WTC11 (cell line): ENCODE measurements at regions not wholly inside any gene's neighbourhood (a gene's known extent, or its start where the extent isn't known, plus 50 kb on each side); places are given as distances from the start of the nearest gene placed in this dataset.

Experiments used
- ATAC-seq: fragments of 200-7000 bp; cut with Tn5 transposase; 2 replicates; pipeline ENCODE4 v1.10.0; 2021; ENCODE audit warnings: mild to moderate bottlenecking, moderate library complexity
- CTCF ChIA-PET: fragments of 300-600 bp; sonication (Branson Sonifier 250); formaldehyde crosslinking; loops from one replicate; lab custom pipeline; 2021; ENCODE audit warnings: antibody characterized with exemption; lab: Charles Lee
- POLR2A ChIA-PET: fragments of 350-600 bp; sonication (Branson Sonifier 250); formaldehyde crosslinking; loops from one replicate; lab custom pipeline; 2021; ENCODE audit warnings: antibody characterized with exemption; lab: Charles Lee
- DNase-seq: peaks from one replicate; pipeline ENCODE4 v3.0.0; 2021; ENCODE audit warnings: low spot score
- H3K27ac Mint-ChIP-seq: 2 replicates; pipeline ENCODE4 v1.8.0; 2021; ENCODE audit warnings: mixed read lengths
- H3K27me3 Mint-ChIP-seq: 2 replicates; pipeline ENCODE4 v1.8.0; 2021; ENCODE audit warnings: low read depth, mild to moderate bottlenecking, moderate library complexity, mixed read lengths
- H3K36me3 Mint-ChIP-seq: 2 replicates; pipeline ENCODE4 v1.8.0; 2021; ENCODE audit warnings: mixed read lengths
- H3K4me1 Mint-ChIP-seq: 2 replicates; pipeline ENCODE4 v1.8.0; 2022; ENCODE audit warnings: mixed read lengths
- H3K4me3 Mint-ChIP-seq: 2 replicates; pipeline ENCODE4 v1.8.0; 2021; ENCODE audit warnings: mild to moderate bottlenecking, moderate library complexity, mixed read lengths
- H3K9me3 Mint-ChIP-seq: 2 replicates; pipeline ENCODE4 v1.8.0; 2021; ENCODE audit warnings: mixed read lengths
- CREB1 ChIP-seq: sonication (generic); formaldehyde crosslinking; IDR thresholded peaks from 2 replicates; pipeline ENCODE4 v1.8.0; 2023; ENCODE audit warnings: mild to moderate bottlenecking, missing genetic modification reagents
- ELF4 ChIP-seq: sonication (generic); formaldehyde crosslinking; IDR thresholded peaks from 2 replicates; pipeline ENCODE4 v1.8.1; 2022; ENCODE audit warnings: low read depth, mild to moderate bottlenecking, moderate library complexity, missing genetic modification reagents
- EMX1 ChIP-seq: fragments of 250-450 bp; sonication (Bioruptor Pico); IDR thresholded peaks from 2 replicates; pipeline ENCODE4 v1.8.0; 2021; ENCODE audit warnings: mild to moderate bottlenecking
- ESRRA ChIP-seq: sonication (generic); formaldehyde crosslinking; IDR thresholded peaks from 2 replicates; pipeline ENCODE4 v1.8.1; 2022; ENCODE audit warnings: mild to moderate bottlenecking, missing genetic modification reagents, borderline replicate concordance
- FOXK1 ChIP-seq: sonication (generic); formaldehyde crosslinking; IDR thresholded peaks from 2 replicates; pipeline ENCODE4 v1.8.0; 2022; ENCODE audit warnings: mild to moderate bottlenecking, moderate library complexity, missing genetic modification reagents
- HMGA2 ChIP-seq: fragments of 250-450 bp; sonication (Bioruptor Pico); IDR thresholded peaks from 2 replicates; pipeline ENCODE4 v1.4.0; 2021; ENCODE audit warnings: mild to moderate bottlenecking, moderate library complexity
- JUN ChIP-seq: sonication (generic); formaldehyde crosslinking; IDR thresholded peaks from 2 replicates; pipeline ENCODE4 v1.8.0; 2023; ENCODE audit warnings: mild to moderate bottlenecking, missing genetic modification reagents
- KAT7 ChIP-seq: sonication (generic); formaldehyde crosslinking; IDR thresholded peaks from 2 replicates; pipeline ENCODE4 v1.8.1; 2023; ENCODE audit warnings: missing genetic modification reagents, mild to moderate bottlenecking, borderline replicate concordance
- NFE2L1 ChIP-seq: sonication (generic); formaldehyde crosslinking; IDR thresholded peaks from 2 replicates; pipeline ENCODE4 v1.8.1; 2023; ENCODE audit warnings: missing genetic modification reagents
- NR2C2 ChIP-seq: sonication (generic); formaldehyde crosslinking; IDR thresholded peaks from 2 replicates; pipeline ENCODE4 v1.8.0; 2022; ENCODE audit warnings: mild to moderate bottlenecking, missing genetic modification reagents
- OVOL2 ChIP-seq: fragments of 250-450 bp; sonication (Bioruptor Pico); IDR thresholded peaks from 2 replicates; pipeline ENCODE4 v1.9.0; 2021; ENCODE audit warnings: mild to moderate bottlenecking, borderline replicate concordance
- RELA ChIP-seq: sonication (generic); formaldehyde crosslinking; IDR thresholded peaks from 2 replicates; pipeline ENCODE4 v1.8.1; 2022; ENCODE audit warnings: missing genetic modification reagents, mild to moderate bottlenecking, borderline replicate concordance
- SMAD4 ChIP-seq: sonication (generic); formaldehyde crosslinking; IDR thresholded peaks from 2 replicates; pipeline ENCODE4 v1.8.0; 2022; ENCODE audit warnings: mild to moderate bottlenecking, missing genetic modification reagents
- TEAD4 ChIP-seq: sonication (generic); formaldehyde crosslinking; IDR thresholded peaks from 2 replicates; pipeline ENCODE4 v1.8.0; 2022; ENCODE audit warnings: mild to moderate bottlenecking, missing genetic modification reagents
- ZNF121 ChIP-seq: sonication (generic); formaldehyde crosslinking; IDR thresholded peaks from 2 replicates; pipeline ENCODE4 v1.8.0; 2023; ENCODE audit warnings: missing genetic modification reagents
- ZNF219 ChIP-seq: sonication (generic); formaldehyde crosslinking; IDR thresholded peaks from 2 replicates; pipeline ENCODE4 v1.8.0; 2023; ENCODE audit warnings: missing genetic modification reagents, mild to moderate bottlenecking, borderline replicate concordance
- TF ChIP-seq, protein P1 (sequence below): sonication (generic); formaldehyde crosslinking; IDR thresholded peaks from 2 replicates; pipeline ENCODE4 v1.8.0; 2023; ENCODE audit warnings: missing genetic modification reagents
- TF ChIP-seq, protein P2 (sequence below): sonication (generic); formaldehyde crosslinking; IDR thresholded peaks from 2 replicates; pipeline ENCODE4 v1.8.1; 2022; ENCODE audit warnings: mild to moderate bottlenecking, missing genetic modification reagents, moderate library complexity, borderline replicate concordance
- TF ChIP-seq, protein P3 (sequence below): fragments of 250-450 bp; sonication (Bioruptor Pico); IDR thresholded peaks from 2 replicates; pipeline ENCODE4 v1.8.0; 2021; ENCODE audit warnings: mild to moderate bottlenecking
- TF ChIP-seq, protein P4 (sequence below): sonication (generic); formaldehyde crosslinking; conservative IDR thresholded peaks from 2 replicates; pipeline ENCODE4 v1.8.1; 2022; ENCODE audit warnings: mild to moderate bottlenecking, missing genetic modification reagents
- TF ChIP-seq, protein P5 (sequence below): sonication (generic); formaldehyde crosslinking; IDR thresholded peaks from 2 replicates; pipeline ENCODE4 v1.8.0; 2022; ENCODE audit warnings: mild to moderate bottlenecking, missing genetic modification reagents
- TF ChIP-seq, protein P6 (sequence below): fragments of 250-450 bp; sonication (Bioruptor Pico); IDR thresholded peaks from 2 replicates; pipeline ENCODE4 v1.9.0; 2021; ENCODE audit warnings: moderate library complexity, mild to moderate bottlenecking, inconsistent platforms, borderline replicate concordance
- TF ChIP-seq, protein P7 (sequence below): sonication (generic); formaldehyde crosslinking; IDR thresholded peaks from 2 replicates; pipeline ENCODE4 v1.8.0; 2023; ENCODE audit warnings: missing genetic modification reagents, mild to moderate bottlenecking, borderline replicate concordance
- TF ChIP-seq, protein P8 (sequence below): sonication (generic); formaldehyde crosslinking; IDR thresholded peaks from 2 replicates; pipeline ENCODE4 v1.8.1; 2023; ENCODE audit warnings: mild to moderate bottlenecking, missing genetic modification reagents

DNA sequence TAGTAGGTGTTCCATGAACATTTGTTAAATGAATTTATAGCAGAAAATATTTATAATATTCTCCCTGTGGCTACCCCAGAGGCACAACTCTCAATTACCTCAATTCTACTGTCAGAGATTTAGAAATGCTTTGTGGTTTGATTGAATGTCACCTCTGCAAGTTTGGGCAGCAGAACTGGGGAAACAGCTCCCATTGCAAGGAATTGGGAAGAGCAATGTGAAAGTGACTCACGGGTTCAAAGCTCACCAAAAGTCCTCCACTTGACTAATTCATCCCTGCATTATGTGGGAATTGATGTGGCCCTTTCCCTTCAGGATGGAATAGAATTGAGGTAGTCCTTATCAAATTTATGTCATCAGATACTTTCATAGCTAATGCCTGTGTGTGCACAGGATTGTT is 562.7 kb downstream of the MFSD1 start:
- ChIA-PET POLR2A (no interaction called here), CTCF (no interaction called here)
- no peak for TF ChIP-seq ESRRA (CRISPR knock-in tag)
- TF ChIP-seq OVOL2 (CRISPR knock-in tag): no peak
- TF ChIP-seq FOXK1 (CRISPR knock-in tag): no peak
- TF ChIP-seq SMAD4 (CRISPR knock-in tag): no peak
- no peak for TF ChIP-seq KAT7
- no peak for TF ChIP-seq RELA
- TF ChIP-seq, protein P1, sequence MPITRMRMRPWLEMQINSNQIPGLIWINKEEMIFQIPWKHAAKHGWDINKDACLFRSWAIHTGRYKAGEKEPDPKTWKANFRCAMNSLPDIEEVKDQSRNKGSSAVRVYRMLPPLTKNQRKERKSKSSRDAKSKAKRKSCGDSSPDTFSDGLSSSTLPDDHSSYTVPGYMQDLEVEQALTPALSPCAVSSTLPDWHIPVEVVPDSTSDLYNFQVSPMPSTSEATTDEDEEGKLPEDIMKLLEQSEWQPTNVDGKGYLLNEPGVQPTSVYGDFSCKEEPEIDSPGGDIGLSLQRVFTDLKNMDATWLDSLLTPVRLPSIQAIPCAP (CRISPR knock-in tag): no peak
- no peak for TF ChIP-seq NFE2L1 (CRISPR knock-in tag)
- no peak for TF ChIP-seq ZNF121 (CRISPR knock-in tag)
- no peak for TF ChIP-seq TEAD4 (CRISPR knock-in tag)
- TF ChIP-seq, protein P2, sequence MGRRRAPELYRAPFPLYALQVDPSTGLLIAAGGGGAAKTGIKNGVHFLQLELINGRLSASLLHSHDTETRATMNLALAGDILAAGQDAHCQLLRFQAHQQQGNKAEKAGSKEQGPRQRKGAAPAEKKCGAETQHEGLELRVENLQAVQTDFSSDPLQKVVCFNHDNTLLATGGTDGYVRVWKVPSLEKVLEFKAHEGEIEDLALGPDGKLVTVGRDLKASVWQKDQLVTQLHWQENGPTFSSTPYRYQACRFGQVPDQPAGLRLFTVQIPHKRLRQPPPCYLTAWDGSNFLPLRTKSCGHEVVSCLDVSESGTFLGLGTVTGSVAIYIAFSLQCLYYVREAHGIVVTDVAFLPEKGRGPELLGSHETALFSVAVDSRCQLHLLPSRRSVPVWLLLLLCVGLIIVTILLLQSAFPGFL: no peak
- TF ChIP-seq HMGA2 (CRISPR knock-in tag): no peak
- TF ChIP-seq ELF4 (CRISPR knock-in tag): no peak
- TF ChIP-seq, protein P3, sequence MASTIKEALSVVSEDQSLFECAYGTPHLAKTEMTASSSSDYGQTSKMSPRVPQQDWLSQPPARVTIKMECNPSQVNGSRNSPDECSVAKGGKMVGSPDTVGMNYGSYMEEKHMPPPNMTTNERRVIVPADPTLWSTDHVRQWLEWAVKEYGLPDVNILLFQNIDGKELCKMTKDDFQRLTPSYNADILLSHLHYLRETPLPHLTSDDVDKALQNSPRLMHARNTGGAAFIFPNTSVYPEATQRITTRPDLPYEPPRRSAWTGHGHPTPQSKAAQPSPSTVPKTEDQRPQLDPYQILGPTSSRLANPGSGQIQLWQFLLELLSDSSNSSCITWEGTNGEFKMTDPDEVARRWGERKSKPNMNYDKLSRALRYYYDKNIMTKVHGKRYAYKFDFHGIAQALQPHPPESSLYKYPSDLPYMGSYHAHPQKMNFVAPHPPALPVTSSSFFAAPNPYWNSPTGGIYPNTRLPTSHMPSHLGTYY (CRISPR knock-in tag): no peak
- TF ChIP-seq, protein P4, sequence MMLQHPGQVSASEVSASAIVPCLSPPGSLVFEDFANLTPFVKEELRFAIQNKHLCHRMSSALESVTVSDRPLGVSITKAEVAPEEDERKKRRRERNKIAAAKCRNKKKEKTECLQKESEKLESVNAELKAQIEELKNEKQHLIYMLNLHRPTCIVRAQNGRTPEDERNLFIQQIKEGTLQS: no peak
- TF ChIP-seq, protein P5, sequence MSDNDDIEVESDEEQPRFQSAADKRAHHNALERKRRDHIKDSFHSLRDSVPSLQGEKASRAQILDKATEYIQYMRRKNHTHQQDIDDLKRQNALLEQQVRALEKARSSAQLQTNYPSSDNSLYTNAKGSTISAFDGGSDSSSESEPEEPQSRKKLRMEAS (CRISPR knock-in tag): no peak
- TF ChIP-seq CREB1 (CRISPR knock-in tag): no peak
- TF ChIP-seq, protein P6, sequence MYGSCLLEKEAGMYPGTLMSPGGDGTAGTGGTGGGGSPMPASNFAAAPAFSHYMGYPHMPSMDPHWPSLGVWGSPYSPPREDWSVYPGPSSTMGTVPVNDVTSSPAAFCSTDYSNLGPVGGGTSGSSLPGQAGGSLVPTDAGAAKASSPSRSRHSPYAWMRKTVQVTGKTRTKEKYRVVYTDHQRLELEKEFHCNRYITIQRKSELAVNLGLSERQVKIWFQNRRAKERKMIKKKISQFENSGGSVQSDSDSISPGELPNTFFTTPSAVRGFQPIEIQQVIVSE (CRISPR knock-in tag): no peak
- no peak for TF ChIP-seq NR2C2 (CRISPR knock-in tag)
- no peak for TF ChIP-seq EMX1 (CRISPR knock-in tag)
- Mint-ChIP-seq H3K9me3 (no peaks in the 10 kb centered on the region), H3K36me3 (no peaks in the 10 kb centered on the region), H3K27ac (no peak overlapping the region), H3K4me3 (no peak overlapping the region), H3K4me1 (no peaks in the 10 kb centered on the region), H3K27me3 (no peaks in the 10 kb centered on the region)
- no peak for DNase-seq
- no peak for ATAC-seq

DNA sequence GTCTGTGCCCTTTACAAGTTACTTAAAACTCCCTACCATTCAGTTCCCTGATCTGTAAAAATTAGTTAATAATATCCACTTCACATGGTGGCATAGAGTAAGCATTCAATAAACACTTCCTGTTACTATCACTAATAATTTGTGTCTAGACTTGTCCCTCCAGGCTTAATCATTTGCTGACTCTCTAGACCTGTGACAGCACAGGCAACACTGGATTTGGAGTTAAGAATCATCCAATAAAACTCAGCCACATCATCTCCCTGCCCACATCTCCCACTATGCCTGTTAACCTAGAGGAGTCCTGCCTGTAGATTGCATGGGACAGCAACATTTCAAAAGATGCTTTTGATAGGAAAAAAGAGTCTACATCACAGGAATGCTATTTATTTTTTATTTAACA is 564.6 kb downstream of the MFSD1 start:
- CTCF ChIA-PET: no interaction called here
- TF ChIP-seq, protein P7, sequence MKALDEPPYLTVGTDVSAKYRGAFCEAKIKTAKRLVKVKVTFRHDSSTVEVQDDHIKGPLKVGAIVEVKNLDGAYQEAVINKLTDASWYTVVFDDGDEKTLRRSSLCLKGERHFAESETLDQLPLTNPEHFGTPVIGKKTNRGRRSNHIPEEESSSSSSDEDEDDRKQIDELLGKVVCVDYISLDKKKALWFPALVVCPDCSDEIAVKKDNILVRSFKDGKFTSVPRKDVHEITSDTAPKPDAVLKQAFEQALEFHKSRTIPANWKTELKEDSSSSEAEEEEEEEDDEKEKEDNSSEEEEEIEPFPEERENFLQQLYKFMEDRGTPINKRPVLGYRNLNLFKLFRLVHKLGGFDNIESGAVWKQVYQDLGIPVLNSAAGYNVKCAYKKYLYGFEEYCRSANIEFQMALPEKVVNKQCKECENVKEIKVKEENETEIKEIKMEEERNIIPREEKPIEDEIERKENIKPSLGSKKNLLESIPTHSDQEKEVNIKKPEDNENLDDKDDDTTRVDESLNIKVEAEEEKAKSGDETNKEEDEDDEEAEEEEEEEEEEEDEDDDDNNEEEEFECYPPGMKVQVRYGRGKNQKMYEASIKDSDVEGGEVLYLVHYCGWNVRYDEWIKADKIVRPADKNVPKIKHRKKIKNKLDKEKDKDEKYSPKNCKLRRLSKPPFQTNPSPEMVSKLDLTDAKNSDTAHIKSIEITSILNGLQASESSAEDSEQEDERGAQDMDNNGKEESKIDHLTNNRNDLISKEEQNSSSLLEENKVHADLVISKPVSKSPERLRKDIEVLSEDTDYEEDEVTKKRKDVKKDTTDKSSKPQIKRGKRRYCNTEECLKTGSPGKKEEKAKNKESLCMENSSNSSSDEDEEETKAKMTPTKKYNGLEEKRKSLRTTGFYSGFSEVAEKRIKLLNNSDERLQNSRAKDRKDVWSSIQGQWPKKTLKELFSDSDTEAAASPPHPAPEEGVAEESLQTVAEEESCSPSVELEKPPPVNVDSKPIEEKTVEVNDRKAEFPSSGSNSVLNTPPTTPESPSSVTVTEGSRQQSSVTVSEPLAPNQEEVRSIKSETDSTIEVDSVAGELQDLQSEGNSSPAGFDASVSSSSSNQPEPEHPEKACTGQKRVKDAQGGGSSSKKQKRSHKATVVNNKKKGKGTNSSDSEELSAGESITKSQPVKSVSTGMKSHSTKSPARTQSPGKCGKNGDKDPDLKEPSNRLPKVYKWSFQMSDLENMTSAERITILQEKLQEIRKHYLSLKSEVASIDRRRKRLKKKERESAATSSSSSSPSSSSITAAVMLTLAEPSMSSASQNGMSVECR: no peak
- TF ChIP-seq JUN (CRISPR knock-in tag): no peak
- no peak for TF ChIP-seq ZNF219 (CRISPR knock-in tag)
- TF ChIP-seq, protein P8, sequence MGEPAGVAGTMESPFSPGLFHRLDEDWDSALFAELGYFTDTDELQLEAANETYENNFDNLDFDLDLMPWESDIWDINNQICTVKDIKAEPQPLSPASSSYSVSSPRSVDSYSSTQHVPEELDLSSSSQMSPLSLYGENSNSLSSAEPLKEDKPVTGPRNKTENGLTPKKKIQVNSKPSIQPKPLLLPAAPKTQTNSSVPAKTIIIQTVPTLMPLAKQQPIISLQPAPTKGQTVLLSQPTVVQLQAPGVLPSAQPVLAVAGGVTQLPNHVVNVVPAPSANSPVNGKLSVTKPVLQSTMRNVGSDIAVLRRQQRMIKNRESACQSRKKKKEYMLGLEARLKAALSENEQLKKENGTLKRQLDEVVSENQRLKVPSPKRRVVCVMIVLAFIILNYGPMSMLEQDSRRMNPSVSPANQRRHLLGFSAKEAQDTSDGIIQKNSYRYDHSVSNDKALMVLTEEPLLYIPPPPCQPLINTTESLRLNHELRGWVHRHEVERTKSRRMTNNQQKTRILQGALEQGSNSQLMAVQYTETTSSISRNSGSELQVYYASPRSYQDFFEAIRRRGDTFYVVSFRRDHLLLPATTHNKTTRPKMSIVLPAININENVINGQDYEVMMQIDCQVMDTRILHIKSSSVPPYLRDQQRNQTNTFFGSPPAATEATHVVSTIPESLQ (CRISPR knock-in tag): no peak

More for the DNA sequence above, 564.6 kb downstream of the MFSD1 start:
- no peak overlapping the region for H3K4me3 Mint-ChIP-seq
- no peak overlapping the region for H3K27ac Mint-ChIP-seq
- H3K27me3 Mint-ChIP-seq: no peaks in the 10 kb centered on the region
- POLR2A ChIA-PET: no interaction called here
- no peaks in the 10 kb centered on the region for H3K9me3 Mint-ChIP-seq
- H3K36me3 Mint-ChIP-seq: no peaks in the 10 kb centered on the region
- no peaks in the 10 kb centered on the region for H3K4me1 Mint-ChIP-seq
- ATAC-seq (no peak), DNase-seq (no peak)
